ENCODE measurements at regions not wholly inside any gene's neighbourhood (a gene's known extent, or its start where the extent isn't known, plus 50 kb on each side); places are given as distances from the start of the nearest gene placed in this dataset.
A peak's percentile ranks its signal among the peaks of the same experiment; 100 is the strongest.

GRCh38 chr20:60064554-60065196 is 106.5 kb downstream of the CDH26 start:
- DNase-seq = no peak

- no peak for DNase-seq
Observed at GRCh38 chr20:60065741-60066437, 107.7 kb downstream of the CDH26 start.

GRCh38 chr20:60066438-60066823 is 108.2 kb downstream of the CDH26 start:
- no peak for DNase-seq

- no peak for DNase-seq
Observed at GRCh38 chr20:60068509-60068908, 110.3 kb downstream of the CDH26 start.

GRCh38 chr20:60069656-60070055 is 111.4 kb downstream of the CDH26 start:
- DNase-seq = no peak

- DNase-seq = no peak
Observed at GRCh38 chr20:60070791-60071190, 112.6 kb downstream of the CDH26 start.

GRCh38 chr20:60071965-60072364 is 113.7 kb downstream of the CDH26 start:
- DNase-seq = no peak

GRCh38 chr20:60073086-60073485 is 114.9 kb downstream of the CDH26 start:
- no peak for DNase-seq

GRCh38 chr20:60073504-60073903 is 115.3 kb downstream of the CDH26 start:
- DNase-seq = no peak

GRCh38 chr20:60074276-60074675 is 116.1 kb downstream of the CDH26 start:
- no peak for DNase-seq

- DNase-seq = peak; percentile 58
Observed at GRCh38 chr20:60078351-60079250, 120.4 kb downstream of the CDH26 start.

GRCh38 chr20:60080401-60080800 is 122.2 kb downstream of the CDH26 start:
- DNase-seq = no peak

GRCh38 chr20:60085551-60086132 is 127.4 kb downstream of the CDH26 start:
- no peak for DNase-seq

- peak; percentile 22 for DNase-seq
Observed at GRCh38 chr20:60086821-60087562, 128.8 kb downstream of the CDH26 start.

- no peak for DNase-seq
Observed at GRCh38 chr20:60087563-60088105, 129.4 kb downstream of the CDH26 start.

GRCh38 chr20:60088236-60088635 is 130.0 kb downstream of the CDH26 start:
- no peak for DNase-seq

- no peak for DNase-seq
Observed at GRCh38 chr20:60090631-60091030, 132.4 kb downstream of the CDH26 start.

GRCh38 chr20:60091305-60091704 is 133.1 kb downstream of the CDH26 start:
- DNase-seq = no peak

GRCh38 chr20:60091861-60092260 is 133.6 kb downstream of the CDH26 start:
- no peak for DNase-seq

GRCh38 chr20:60092729-60093128 is 134.5 kb downstream of the CDH26 start:
- no peak for DNase-seq

GRCh38 chr20:60095456-60095855 is 137.2 kb downstream of the CDH26 start:
- no peak for DNase-seq

GRCh38 chr20:60096166-60096565 is 137.9 kb downstream of the CDH26 start:
- no peak for DNase-seq

Data from MV-4-11 (cell line).